H1 (cell line): ENCODE measurements at regions not wholly inside any gene's neighbourhood (a gene's known extent, or its start where the extent isn't known, plus 50 kb on each side); places are given as distances from the start of the nearest gene placed in this dataset.

Experiments
- CTCF ChIA-PET: fragments of 300-600 bp; sonication (Branson Sonifier 250); formaldehyde crosslinking; loops from one replicate; lab custom pipeline; 2021; ENCODE audit not compliant: partially characterized antibody; lab: Charles Lee
- POLR2A ChIA-PET: fragments of 300-600 bp; sonication (Branson Sonifier 250); formaldehyde crosslinking; loops from one replicate; lab custom pipeline; 2021; ENCODE audit warnings: inconsistent platforms; ENCODE audit not compliant: partially characterized antibody; lab: Charles Lee
- DNase-seq, 2 experiments: peaks; one replicate each; pipeline versions ENCODE4 v3.0.0 to v3.0.0-alpha.2; 2010 to 2022; ENCODE audit warnings: low spot score in 2 of 2, low read depth in 1 of 2, mixed read lengths in 1 of 2
- FAIRE-seq: peaks from 2 replicates; lab custom pipeline; 2011; peaks lifted over from hg19 to GRCh38; lab: Jason Lieb, UNC
- H2AFZ ChIP-seq: 2 replicates; pipeline ENCODE4 v1.8.1; 2012; ENCODE audit warnings: low read length, inconsistent platforms
- H2AK5ac ChIP-seq: 2 replicates; pipeline ENCODE4 v1.6.1; 2013; ENCODE audit warnings: low read depth, low read length
- H2BK120ac ChIP-seq: replicated peaks from 2 replicates; pipeline ENCODE3; 2013; ENCODE audit warnings: low read depth, low read length, inconsistent platforms
- H2BK12ac ChIP-seq: 2 replicates; pipeline ENCODE4 v1.6.1; 2013; ENCODE audit warnings: low read depth, low read length
- H2BK15ac ChIP-seq: 2 replicates; pipeline ENCODE4 v1.6.1; 2013; ENCODE audit warnings: low read length
- H2BK20ac ChIP-seq: 2 replicates; pipeline ENCODE4 v1.6.1; 2013; ENCODE audit warnings: low read length
- H2BK5ac ChIP-seq: 2 replicates; pipeline ENCODE4 v1.6.1; 2013; ENCODE audit warnings: low read depth, low read length
- H3K14ac ChIP-seq: 2 replicates; pipeline ENCODE4 v1.6.1; 2013; ENCODE audit warnings: inconsistent platforms; ENCODE audit not compliant: insufficient read length
- H3K18ac ChIP-seq: 2 replicates; pipeline ENCODE4 v1.6.1; 2013; ENCODE audit warnings: low read length; ENCODE audit errors: extremely low read depth
- H3K23ac ChIP-seq: 2 replicates; pipeline ENCODE4 v1.6.1; 2013; ENCODE audit warnings: inconsistent platforms; ENCODE audit not compliant: insufficient read length
- H3K23me2 ChIP-seq: 2 replicates; pipeline ENCODE4 v1.6.1; 2013; ENCODE audit warnings: low read depth, low read length
- H3K27ac ChIP-seq: 2 replicates; pipeline ENCODE4 v1.6.1; 2011; ENCODE audit warnings: low read depth, low read length, inconsistent platforms
- H3K27me3 ChIP-seq, 4 experiments: replicated peaks in 1 of 4; 1 replicate in 1 of 4; 2 replicates in 3 of 4; pipeline versions ENCODE4 v1.6.1 to v1.8.1; 2011 to 2013; ENCODE audit warnings: low read length in 3 of 4, mild to moderate bottlenecking in 3 of 4, inconsistent platforms in 2 of 4, mixed read lengths in 2 of 4, moderate library complexity in 1 of 4; ENCODE audit not compliant: control insufficient read depth in 3 of 4, insufficient read depth in 3 of 4; ENCODE audit errors: extremely low read depth in 1 of 4
- H3K36me3 ChIP-seq, 4 experiments: 2 replicates each; pipeline versions ENCODE4 v1.6.1 to v1.8.1; 2011 to 2013; ENCODE audit warnings: mild to moderate bottlenecking in 4 of 4, low read length in 3 of 4, moderate library complexity in 2 of 4, control low read depth in 1 of 4, inconsistent platforms in 1 of 4; ENCODE audit not compliant: insufficient read depth in 4 of 4, control insufficient read depth in 2 of 4
- H3K4ac ChIP-seq: replicated peaks from 2 replicates; pipeline ENCODE3; 2013; ENCODE audit warnings: low read length, low read depth, mixed read lengths, inconsistent platforms; ENCODE audit not compliant: insufficient read length
- H3K4me1 ChIP-seq, 4 experiments: replicated peaks in 1 of 4; 1 replicate in 1 of 4; 2 replicates in 3 of 4; pipeline versions ENCODE4 v1.6.1 to v1.8.1; 2011 to 2013; ENCODE audit warnings: low read length in 3 of 4, inconsistent platforms in 2 of 4, mixed read lengths in 1 of 4; ENCODE audit not compliant: insufficient read depth in 4 of 4, control insufficient read depth in 3 of 4
- H3K4me2 ChIP-seq, 2 experiments: 2 replicates each; pipeline versions ENCODE4 v1.6.1 to v1.8.1; 2011 to 2013; ENCODE audit warnings: low read depth in 2 of 2, low read length in 2 of 2, control low read depth in 1 of 2, inconsistent platforms in 1 of 2, mild to moderate bottlenecking in 1 of 2; ENCODE audit not compliant: insufficient read depth in 1 of 2
- H3K4me3 ChIP-seq, 4 experiments: fragments of 200-600, 300-600 bp in 1 of 4; sonication (generic), shearing (Covaris generic), sonication (Bioruptor Twin) in 1 of 4; 2 replicates each; pipeline versions ENCODE4 v1.5.1 to v1.8.1; 2011 to 2016; ENCODE audit warnings: low read length in 4 of 4, low read depth in 3 of 4, control low read depth in 2 of 4, inconsistent platforms in 2 of 4, mild to moderate bottlenecking in 2 of 4, mixed read lengths in 1 of 4, moderate library complexity in 1 of 4; ENCODE audit not compliant: insufficient read depth in 2 of 4; ENCODE audit errors: extremely low read depth in 1 of 4
- H3K56ac ChIP-seq: replicated peaks from 2 replicates; pipeline ENCODE3; 2013; ENCODE audit warnings: low read depth, mild to moderate bottlenecking, mixed read lengths, low read length, inconsistent platforms; ENCODE audit not compliant: insufficient read length
- H3K79me1 ChIP-seq: 2 replicates; pipeline ENCODE4 v1.6.1; 2013; ENCODE audit warnings: low read depth, low read length, control low read depth
- H3K79me2 ChIP-seq, 2 experiments: 2 replicates each; pipeline versions ENCODE4 v1.6.1 to v1.8.1; 2012 to 2013; ENCODE audit warnings: low read length in 2 of 2, mild to moderate bottlenecking in 2 of 2, inconsistent platforms in 1 of 2; ENCODE audit not compliant: insufficient read depth in 2 of 2, control insufficient read depth in 1 of 2
- H3K9ac ChIP-seq, 4 experiments: replicated peaks in 1 of 4; 1 replicate in 1 of 4; 2 replicates in 3 of 4; pipeline versions ENCODE4 v1.6.1 to v1.8.1; 2011 to 2013; ENCODE audit warnings: low read depth in 3 of 4, low read length in 3 of 4, control low read depth in 2 of 4, mild to moderate bottlenecking in 2 of 4, moderate library complexity in 2 of 4, inconsistent platforms in 1 of 4; ENCODE audit errors: extremely low read depth in 1 of 4
- H3K9me3 ChIP-seq, 2 experiments: 2 replicates each; pipeline versions ENCODE4 v1.6.1 to v1.8.1; 2012 to 2013; ENCODE audit warnings: mild to moderate bottlenecking in 2 of 2, moderate library complexity in 2 of 2, control low read depth in 1 of 2, inconsistent platforms in 1 of 2, low read depth in 1 of 2, low read length in 1 of 2, mixed read lengths in 1 of 2; ENCODE audit not compliant: insufficient read depth in 2 of 2
- H4K20me1 ChIP-seq, 2 experiments: replicated peaks in 1 of 2; 2 replicates each; pipeline versions ENCODE3 to v1.8.1; 2011 to 2013; ENCODE audit warnings: inconsistent platforms in 2 of 2, low read length in 2 of 2, mild to moderate bottlenecking in 1 of 2; ENCODE audit not compliant: insufficient read depth in 2 of 2, control insufficient read depth in 1 of 2
- H4K5ac ChIP-seq: 2 replicates; pipeline ENCODE4 v1.6.1; 2013; ENCODE audit warnings: low read length, low read depth, mixed read lengths, inconsistent platforms; ENCODE audit not compliant: insufficient read length
- H4K8ac ChIP-seq: 2 replicates; pipeline ENCODE4 v1.8.0; 2013; ENCODE audit warnings: mild to moderate bottlenecking, moderate library complexity, low read length, inconsistent platforms; ENCODE audit not compliant: insufficient read depth; ENCODE audit errors: extremely low read depth
- H4K91ac ChIP-seq: replicated peaks from 2 replicates; pipeline ENCODE3; 2013; ENCODE audit warnings: low read length, mixed read lengths, inconsistent platforms; ENCODE audit not compliant: insufficient read length
- BRCA1 ChIP-seq: IDR thresholded peaks from 2 replicates; pipeline ENCODE4 v1.6.1; 2012; ENCODE audit warnings: low read depth, low read length, improper control_type of control experiment
- EZH2 ChIP-seq: fragments of 200-600 bp; sonication (generic); IDR thresholded peaks from 2 replicates; pipeline ENCODE4 v1.7.1; 2012; ENCODE audit warnings: low read depth, mild to moderate bottlenecking, moderate library complexity, low read length, inconsistent platforms; ENCODE audit not compliant: severe bottlenecking
- JUND ChIP-seq: IDR thresholded peaks from 2 replicates; pipeline ENCODE4 v1.6.1; 2011; ENCODE audit warnings: mild to moderate bottlenecking, improper control_type of control experiment, low read length
- MAFK ChIP-seq: IDR thresholded peaks from 2 replicates; pipeline ENCODE4 v1.6.1; 2012; ENCODE audit warnings: low read depth, mild to moderate bottlenecking, improper control_type of control experiment, low read length
- PHF8 ChIP-seq: fragments of 200-600 bp; sonication (generic); conservative IDR thresholded peaks from 2 replicates; pipeline ENCODE4 v1.7.1; 2012; ENCODE audit warnings: low read depth, mild to moderate bottlenecking, inconsistent platforms, low read length, moderate library complexity
- POU5F1 ChIP-seq: IDR thresholded peaks from 2 replicates; pipeline ENCODE4 v1.6.1; 2011; ENCODE audit warnings: low read depth, mild to moderate bottlenecking, low read length, moderate library complexity
- SP1 ChIP-seq: IDR thresholded peaks from 2 replicates; pipeline ENCODE4 v1.6.1; 2011; ENCODE audit warnings: low read depth, low read length
- TAF7 ChIP-seq: optimal IDR thresholded peaks from 2 replicates; pipeline ENCODE3; 2011; ENCODE audit warnings: low read depth, mild to moderate bottlenecking, inconsistent platforms, low read length, moderate library complexity, borderline replicate concordance
- TBP ChIP-seq: IDR thresholded peaks from 2 replicates; pipeline ENCODE4 v1.6.1; 2011; ENCODE audit warnings: low read depth, low read length, improper control_type of control experiment
- YY1 ChIP-seq: IDR thresholded peaks from 2 replicates; pipeline ENCODE4 v1.6.1; 2011; ENCODE audit warnings: low read depth, mild to moderate bottlenecking, low read length
- WGBS, 2 experiments: shearing (Covaris generic) in 1 of 2; methylation state at CpG; one replicate each; pipeline versions ENCODE4 v1.1.6 to v1.1.7; 2013 to 2015; ENCODE audit warnings: low lambda C conversion rate in 2 of 2, mixed read lengths in 2 of 2, inconsistent platforms in 1 of 2, low coverage in 1 of 2, missing lambda C conversion rate in 1 of 2; ENCODE audit not compliant: insufficient replicate concordance in 2 of 2, insufficient coverage in 1 of 2, insufficient read length in 1 of 2; ENCODE audit errors: extremely low coverage in 1 of 2, missing lambda C conversion rate in 1 of 2; 5-methylcytosine and 5-hydroxymethylcytosine counted together

GRCh38 chr12:23335593-23335992 is 613.9 kb downstream of the SOX5 start:
- H3K9me3 ChIP-seq: no peaks in the 10 kb centered on the region
- H3K14ac ChIP-seq: no peak overlapping the region
- H3K9ac ChIP-seq: no peak overlapping the region
- H3K79me2 ChIP-seq: no peaks in the 10 kb centered on the region
- no peak overlapping the region for H3K4me2 ChIP-seq
- no peak overlapping the region for H3K23ac ChIP-seq
- no peak for FAIRE-seq
- no peaks in the 10 kb centered on the region for H3K4me1 ChIP-seq
- no peak overlapping the region for H3K18ac ChIP-seq
- WGBS, 2 experiments: 96% methylated on average over 3 of the region's 3 CpGs; no CpG with 5 or more reads in 1 of the 2 experiments
- H3K4me3 ChIP-seq: no peak overlapping the region
- H3K23me2 ChIP-seq: no peaks in the 10 kb centered on the region; the same call in 1 of the 2 replicates
- no peaks in the 10 kb centered on the region for H3K36me3 ChIP-seq
- no peak overlapping the region for H3K27ac ChIP-seq
- no peak overlapping the region for H4K5ac ChIP-seq
- H4K20me1 ChIP-seq: no peaks in the 10 kb centered on the region
- H3K27me3 ChIP-seq: no peaks in the 10 kb centered on the region
- H2BK20ac ChIP-seq: no peak overlapping the region
- no peak overlapping the region for H2AFZ ChIP-seq
- H4K91ac ChIP-seq: no peak overlapping the region
- no peak overlapping the region for H2BK12ac ChIP-seq
- no peak overlapping the region for H3K56ac ChIP-seq
- no peak overlapping the region for H2BK15ac ChIP-seq
- no peak overlapping the region for H3K4ac ChIP-seq
- no peaks in the 10 kb centered on the region for H3K79me1 ChIP-seq
- no peak overlapping the region for H2BK120ac ChIP-seq
- POLR2A ChIA-PET: no interaction called here
- H2BK5ac ChIP-seq: no peak overlapping the region
- DNase-seq: no peak
- H4K8ac ChIP-seq: no peak overlapping the region
- no peak overlapping the region for H2AK5ac ChIP-seq
- CTCF ChIA-PET: no interaction called here
- TF ChIP-seq JUND (no peak), TBP (no peak), TAF7 (no peak), POU5F1 (no peak), YY1 (no peak), EZH2 (no peak), SP1 (no peak), PHF8 (no peak), MAFK (no peak), BRCA1 (no peak)
